Islet of Langerhans (tissue), 1 donor: ENCODE measurements at regions not wholly inside any gene's neighbourhood (a gene's known extent, or its start where the extent isn't known, plus 50 kb on each side); places are given as distances from the start of the nearest gene placed in this dataset.

Source experiments
- FAIRE-seq: peaks from one replicate; lab custom pipeline; 2011; peaks lifted over from hg19 to GRCh38; lab: Jason Lieb, UNC

DNA sequence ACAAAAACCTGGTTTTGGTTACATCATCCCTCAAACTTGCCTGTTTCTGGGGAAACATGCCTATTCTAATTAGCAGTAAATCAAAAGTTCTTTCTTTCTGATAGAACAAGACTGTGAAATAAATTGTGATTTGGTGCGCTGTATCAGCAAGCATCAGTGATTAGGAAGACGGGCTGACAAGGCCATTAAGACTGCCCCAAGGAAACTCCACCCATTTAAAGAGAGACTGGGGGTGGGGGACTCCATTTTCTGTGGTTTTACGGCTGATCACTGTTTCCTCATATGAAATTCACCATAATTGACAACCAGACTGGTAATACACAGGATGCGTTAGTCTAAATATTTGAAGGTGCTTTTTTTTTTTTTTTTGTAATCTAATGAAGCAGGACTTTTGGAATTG is 68.7 kb downstream of the MBL2 start:
- no peak for FAIRE-seq

- FAIRE-seq = no peak
Measured at GRCh38 chr10:52706332-52707070, 66.1 kb downstream of the MBL2 start.
